NCI-H345 treated with DMSO at 0.1 percent for 48 hours (cell line): ENCODE measurements at regions not wholly inside any gene's neighbourhood (a gene's known extent, or its start where the extent isn't known, plus 50 kb on each side); places are given as distances from the start of the nearest gene placed in this dataset.
"Not testable (repeated sequence)": the region's sequence is repeated elsewhere in the genome, so short reads cannot be mapped to it uniquely, and the experiment has no call there.

Source experiments
- DNase-seq: peaks from one replicate; lab custom pipeline; 2025; ENCODE audit not compliant: unreplicated experiment; lab: John Stamatoyannopoulos, UW

DNA sequence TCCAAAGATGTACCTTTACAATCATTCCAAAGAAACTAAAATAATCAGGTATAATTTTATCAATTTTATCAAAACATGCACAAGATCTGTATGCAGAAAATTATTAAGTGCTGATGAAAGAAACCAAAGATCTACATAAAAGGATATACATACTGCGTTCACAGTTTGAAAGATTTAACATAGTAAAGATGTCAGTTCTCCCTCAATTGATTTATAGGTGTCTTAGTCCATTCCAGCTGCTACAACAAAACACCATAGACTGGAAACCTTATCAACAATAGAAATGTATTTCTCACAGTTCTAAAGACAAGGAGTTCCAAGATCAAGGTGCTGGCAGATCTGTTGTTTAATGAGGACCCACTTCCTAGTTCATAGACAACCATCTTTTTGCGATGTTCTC is 189.0 kb upstream of the CCDC54 start:
- DNase-seq: no peak

DNA sequence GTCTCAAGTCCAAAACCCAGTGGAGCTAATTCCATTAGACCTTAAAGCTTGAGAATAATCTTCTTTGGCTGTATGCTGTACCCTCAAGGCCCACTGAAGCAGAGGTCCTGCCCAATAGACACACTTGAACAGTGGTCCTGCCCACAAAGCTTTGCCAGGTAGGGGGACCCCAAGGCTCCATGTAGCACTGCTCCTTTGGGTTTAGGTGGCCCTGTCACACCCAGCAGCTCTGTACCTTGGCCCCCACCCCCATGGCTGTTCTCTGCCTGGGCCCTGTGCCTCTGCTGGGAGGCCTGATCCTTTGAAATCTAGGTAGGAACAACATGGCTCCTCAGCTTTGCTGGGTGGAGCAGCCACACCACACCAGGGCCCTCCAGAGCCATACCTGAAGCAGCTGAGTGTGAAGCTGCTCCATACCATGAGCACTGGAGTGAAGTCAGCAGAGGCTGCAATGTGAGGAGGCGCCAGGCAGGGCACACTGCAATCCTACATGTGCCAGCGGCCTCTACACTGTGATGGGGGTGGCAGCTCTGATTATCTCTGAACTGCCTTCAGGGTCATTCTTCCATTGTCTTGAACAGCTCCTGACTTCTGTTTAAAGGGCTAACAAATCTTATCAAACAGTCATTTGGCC is 188.0 kb upstream of the CCDC54 start:
- no peak for DNase-seq

DNA sequence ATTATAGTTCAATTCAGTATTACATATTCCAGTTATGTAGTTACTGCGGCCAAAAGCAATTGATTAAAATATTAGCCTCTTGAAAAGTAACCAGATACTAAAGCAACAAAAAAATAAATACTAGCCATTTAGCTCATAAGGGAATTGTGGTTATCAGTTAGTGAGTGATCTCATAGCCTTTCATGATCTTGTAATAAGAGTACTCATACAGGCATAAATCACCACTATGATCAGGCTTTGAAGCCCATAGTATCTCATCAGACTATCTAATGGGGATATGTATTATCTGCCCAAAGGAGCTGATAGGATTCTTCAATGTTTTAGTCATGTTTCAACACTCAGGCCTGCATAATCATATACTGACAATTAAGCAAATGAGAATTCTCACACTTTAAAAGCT is 184.1 kb upstream of the CCDC54 start:
- no peak for DNase-seq

DNA sequence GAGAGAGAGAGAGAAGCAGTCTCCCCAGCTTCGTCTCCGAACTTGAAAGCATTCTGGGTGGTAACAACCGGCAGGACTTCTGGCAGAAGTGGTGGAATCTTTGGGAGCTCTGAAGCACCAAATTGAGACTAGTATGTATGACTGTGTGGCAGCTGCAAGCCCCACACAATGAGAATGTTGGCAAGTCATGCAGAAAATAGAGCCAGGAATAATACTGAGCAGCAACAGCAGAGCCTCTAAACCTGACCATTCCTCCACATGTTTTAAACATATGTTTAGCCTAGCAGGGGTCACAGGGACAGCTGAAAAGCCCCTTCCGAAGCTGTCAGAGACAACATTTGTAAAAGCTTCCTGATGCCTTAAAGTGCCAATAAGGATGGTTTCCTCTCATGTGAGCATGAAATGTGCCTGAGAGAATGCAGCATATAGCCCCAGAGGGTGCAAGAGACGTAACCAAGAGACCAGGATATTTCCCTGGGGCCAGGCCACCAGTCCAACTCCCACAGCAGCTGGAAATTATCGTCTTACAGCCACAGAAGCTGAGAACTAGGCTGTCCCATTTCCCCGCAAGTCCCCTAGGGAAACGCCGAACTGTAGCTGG is 178.6 kb upstream of the CCDC54 start:
- DNase-seq: no peak

DNA sequence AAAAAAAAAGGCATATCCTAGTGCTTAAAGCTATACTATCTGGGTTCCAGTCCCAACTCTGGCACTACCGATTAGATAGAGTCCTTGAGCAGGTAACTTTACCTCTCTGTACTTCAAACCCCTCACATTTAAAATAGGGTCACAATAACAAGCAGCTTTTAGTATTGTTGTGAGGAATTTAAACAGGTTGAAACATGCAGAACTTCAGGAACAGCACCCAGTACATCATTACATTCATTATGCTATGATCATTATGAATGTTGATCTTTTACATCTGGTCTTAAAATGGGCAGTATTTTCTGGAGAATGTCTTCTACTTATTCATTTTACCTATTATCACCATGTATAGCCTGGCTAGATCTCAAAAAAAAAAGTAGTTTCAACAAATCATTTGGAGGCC is 176.1 kb upstream of the CCDC54 start:
- DNase-seq: no peak

DNA sequence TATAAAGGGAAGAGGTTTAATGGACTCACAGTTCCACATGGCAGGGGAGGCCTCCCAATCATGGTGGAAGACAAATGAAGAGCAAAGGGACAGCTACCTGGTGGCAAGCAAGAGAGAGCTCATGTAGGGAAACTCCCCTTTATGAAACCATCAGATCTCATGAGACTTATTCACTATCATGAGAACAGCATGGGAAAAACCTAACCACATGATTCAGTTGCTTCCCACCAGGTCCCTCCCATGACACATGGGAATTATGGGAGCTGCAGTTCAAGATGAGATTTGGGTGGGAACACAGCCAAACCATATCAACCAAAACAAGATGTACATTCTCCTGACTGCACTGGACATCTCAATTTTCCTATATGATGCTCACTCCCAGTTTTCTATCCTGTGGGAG is 174.4 kb upstream of the CCDC54 start:
- DNase-seq: not testable (repeated sequence)

DNA sequence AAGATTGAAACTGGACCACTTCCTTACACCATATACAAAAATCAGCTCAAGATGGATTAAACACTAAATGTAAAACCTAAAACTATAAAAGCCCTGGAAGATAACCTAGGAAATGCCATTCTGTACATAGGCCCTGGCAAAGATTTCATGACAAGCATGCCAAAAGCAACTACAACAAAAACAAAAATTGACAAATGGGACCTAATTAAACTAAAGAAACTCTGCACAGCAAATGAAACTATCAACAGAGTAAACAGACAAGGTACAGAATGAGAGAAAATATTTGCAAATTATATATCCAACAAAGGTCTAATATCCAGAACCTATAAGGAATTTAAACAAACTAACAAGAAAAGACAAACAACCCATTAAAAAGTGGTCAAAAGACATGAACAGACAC is 173.1 kb upstream of the CCDC54 start:
- no peak for DNase-seq

DNA sequence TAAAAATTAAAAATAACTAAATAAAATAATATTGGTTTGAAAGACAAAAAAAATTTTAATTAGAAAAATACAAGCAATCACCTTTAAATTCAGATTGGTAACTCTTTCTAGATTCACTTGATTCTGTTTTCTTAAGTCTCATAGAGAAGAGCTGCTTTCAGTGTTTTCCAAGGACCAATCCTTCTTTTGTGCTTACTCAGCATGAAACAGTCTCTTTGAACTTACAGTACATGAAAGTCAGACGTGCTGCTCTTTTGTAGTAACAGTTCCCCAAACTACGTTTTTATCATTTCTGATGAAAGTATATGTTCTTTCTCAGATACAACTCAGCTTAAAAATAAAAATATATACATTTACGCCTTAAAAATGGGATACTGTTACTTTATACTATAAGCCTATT is 171.9 kb upstream of the CCDC54 start:
- DNase-seq: no peak

DNA sequence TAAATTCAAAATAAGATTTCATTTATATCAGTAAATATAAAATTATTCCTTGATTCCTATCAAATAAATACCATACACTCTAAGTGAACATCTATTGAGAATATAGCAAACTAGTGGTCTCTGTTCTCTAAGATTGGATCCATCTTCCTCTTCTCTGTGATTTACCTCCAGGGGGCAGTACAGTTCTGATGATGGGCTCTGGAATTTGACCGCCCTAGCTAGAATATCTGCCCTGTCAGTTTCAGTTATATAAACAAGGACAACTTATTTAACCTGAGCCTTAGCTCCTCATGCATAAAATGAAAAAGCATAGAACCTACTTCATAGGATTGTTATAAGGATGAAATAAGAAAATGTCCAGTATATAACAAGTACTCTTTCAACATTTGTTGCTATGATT is 171.1 kb upstream of the CCDC54 start:
- DNase-seq: no peak

DNA sequence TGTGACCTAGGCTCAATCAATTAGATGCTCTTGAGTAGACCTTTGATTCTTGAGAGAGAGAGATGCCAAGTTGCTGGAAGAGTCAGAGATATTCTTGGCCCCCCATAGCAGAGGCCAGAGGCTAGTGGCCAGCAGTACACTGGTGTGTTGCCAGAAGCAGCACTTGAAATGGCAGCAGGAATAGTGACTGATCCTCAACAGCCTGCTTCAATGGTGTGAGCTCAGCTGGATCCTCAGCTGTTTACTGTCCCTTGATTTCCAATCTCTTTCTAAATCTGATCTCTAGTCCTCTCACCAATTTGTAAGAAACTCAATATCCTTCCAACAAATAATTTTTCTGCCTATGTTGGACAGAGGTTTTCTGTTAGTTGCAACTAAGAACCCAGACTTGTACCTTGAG is 170.3 kb upstream of the CCDC54 start:
- no peak for DNase-seq

DNA sequence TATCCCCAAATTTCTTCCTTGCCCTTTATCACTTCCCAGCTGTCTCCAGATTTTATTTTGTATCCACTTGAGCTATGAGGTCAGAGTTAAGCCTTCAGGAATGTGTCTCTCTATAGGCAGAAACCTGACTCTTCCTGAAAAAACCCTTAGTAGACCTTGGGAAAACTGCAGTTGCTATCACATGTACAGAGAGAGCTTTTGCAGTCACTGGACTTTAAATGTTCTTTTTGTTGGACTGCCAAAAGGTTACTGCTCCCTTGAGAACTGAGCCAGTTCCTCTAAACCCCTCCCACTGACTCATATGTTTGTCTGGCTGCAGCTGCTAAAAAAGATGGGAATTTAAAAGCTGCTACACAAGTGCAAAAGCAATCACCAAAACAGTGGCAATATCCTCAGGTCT is 169.1 kb upstream of the CCDC54 start:
- DNase-seq: no peak

DNA sequence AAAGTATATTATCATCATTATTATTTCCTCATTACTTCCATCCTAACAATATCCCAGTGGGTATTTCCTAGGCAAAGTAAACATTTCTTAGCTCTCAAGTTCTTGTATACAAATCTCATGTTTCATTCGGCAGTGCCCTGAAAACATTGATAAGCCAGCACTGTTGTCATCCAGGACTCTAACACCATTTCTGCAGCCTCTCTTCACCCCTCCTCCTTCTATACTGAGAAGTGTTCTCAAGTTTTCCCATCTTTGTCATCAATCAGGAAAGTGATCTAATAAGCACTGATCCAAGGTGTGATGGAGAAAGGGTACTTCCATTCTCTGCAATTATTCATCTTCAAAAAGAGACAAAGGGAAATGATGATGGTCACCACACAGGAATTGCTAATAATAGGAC is 168.4 kb upstream of the CCDC54 start:
- DNase-seq: no peak

DNA sequence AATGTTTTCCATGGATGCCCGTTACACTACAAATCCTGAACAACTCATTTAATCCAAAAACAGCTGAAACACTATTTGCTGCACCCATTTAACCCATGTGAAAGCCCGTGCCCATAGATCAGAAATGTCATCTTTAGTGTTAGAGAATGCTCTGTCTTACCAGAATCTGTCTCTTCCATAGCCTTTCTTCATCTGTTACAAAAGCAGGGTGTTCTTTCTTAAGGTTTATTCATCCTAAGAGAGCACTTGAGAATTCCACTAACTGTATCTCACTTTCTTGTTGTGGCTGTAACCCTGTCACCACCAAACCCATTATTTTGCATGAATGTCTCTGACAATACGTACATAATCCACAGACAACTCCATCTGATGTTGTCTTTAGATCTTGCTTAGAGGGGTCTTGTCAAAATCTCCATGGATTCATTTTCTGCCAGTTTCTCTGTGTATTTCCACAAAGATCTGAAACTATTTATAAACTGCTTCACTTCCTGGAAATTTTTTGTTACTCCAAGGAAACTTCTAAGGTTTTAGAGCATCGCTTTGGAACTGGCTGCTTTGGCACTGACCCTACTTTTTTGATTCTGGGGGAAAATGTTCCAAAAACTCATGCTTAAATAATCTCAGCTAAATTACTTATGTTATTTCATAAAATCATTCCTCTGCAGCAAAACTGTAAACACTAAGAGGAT is 167.8 kb upstream of the CCDC54 start:
- no peak for DNase-seq

DNA sequence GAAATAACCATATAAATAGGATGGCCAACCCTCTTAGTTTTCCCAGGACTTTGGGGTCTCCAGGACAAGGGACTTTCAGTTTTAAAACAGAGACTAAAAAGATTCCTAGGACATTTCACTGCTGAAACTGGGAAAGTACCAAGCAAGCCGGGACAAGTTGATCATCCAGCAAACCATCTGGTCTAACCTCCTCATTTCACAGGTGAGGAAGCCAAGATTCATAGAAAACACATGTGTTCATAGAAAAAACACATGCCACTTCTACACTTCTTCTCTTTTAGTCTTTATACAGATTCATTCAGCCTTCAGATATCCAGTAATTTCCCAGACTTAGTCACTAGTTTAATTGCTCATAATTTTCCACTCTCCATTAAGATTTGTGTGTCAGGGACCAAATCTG is 165.6 kb upstream of the CCDC54 start:
- DNase-seq: no peak

DNA sequence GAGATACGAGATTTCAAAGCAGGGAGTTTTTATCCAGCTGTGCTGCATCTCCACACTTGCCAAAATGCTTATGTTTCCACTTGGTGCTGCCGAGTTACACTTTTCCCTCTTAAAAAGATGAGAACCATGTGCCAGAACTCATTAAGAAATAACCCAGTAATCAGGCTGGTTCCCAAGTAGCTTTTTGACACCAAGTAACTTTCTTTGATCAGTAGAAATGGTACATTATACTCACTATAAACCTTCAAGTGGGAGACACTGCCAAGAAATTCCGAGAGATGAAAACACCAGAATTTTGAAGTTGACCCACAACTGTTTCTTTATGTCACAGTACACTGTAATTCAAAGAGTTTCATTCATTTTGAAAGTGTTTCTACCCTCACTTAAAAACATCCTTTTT is 164.6 kb upstream of the CCDC54 start:
- no peak for DNase-seq

DNA sequence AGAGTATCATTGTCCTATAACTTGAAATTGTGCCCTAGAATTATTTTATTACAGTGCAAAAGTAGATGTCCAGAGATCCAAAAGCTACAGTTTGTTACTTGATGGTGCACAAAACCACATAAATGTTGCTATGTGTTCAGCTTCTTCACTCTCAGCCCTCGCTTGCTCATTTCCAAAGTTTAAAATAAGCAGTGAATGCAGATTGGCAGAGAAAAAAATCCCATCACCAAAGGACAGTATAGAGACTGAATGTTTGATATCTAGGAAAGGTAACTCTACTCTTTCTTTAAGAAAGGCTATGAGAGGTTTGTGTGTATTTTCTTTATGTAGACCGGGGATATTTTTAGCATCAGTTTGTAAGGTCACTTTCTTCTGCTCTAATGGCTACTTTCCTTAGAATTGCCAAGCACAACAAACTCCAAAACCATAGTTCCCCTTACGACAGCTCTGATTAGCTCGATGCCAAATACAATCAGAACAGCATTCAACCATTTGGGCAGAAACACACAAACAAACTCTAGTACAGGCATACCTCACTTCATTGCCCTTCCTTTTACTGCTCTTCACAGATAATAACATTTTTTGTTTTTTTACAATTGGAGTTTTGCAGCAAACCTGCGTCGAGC is 164.1 kb upstream of the CCDC54 start:
- DNase-seq: no peak

DNA sequence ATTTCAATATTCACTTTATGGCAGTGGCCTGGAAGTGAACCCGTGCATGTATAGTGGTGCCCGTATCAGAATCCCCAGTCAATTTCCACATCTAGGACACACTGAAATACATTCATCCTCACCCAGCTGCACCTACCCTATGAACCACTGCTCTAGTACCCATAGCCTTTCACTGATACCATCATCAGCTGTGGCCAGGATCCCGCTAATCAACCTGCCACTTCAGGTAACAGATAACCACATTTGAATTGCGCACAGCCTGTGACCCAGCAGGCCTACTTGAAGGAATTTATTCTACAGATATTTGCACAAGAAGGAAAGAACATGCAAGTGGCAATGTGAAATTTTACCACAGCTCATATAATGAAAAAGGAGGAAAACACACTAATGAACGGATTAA is 161.0 kb upstream of the CCDC54 start:
- DNase-seq: no peak

DNA sequence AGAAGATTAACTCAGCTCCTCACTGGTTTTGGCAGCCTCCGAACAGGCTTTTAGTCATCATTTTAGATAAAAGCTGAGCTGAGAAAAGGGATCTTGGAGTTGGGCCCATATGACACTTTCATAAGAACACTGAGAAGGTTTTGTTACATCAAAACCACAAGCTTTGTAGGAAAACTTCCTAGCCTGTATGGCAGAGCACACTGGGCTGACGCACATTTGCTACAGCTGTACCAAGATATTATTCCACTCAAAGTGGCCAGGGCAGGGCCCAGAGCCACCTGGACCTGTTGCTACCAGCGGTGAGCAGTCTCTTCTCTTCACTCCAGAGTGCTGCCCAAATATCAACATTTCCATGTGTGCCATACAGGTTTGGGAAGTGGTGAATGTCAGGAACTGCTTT is 160.5 kb upstream of the CCDC54 start:
- no peak for DNase-seq

DNA sequence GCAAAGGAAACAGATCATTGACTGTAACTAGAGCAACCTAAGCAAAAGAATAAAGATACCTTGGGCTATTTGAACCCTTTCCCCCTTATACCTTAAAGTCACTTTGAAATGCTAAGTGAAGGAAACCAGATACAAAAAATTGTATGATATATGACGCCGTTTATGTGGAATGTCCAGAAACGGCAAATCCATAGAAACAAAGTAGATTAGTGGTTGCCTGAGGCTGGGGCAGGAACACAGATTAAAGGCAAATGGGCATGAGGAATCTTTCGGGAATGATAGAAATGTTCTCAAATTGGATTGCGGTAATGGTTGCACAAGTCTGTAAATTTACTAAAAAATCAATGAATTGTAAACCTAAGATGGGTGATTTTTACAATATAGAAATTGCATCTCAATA is 160.1 kb upstream of the CCDC54 start:
- DNase-seq: no peak

DNA sequence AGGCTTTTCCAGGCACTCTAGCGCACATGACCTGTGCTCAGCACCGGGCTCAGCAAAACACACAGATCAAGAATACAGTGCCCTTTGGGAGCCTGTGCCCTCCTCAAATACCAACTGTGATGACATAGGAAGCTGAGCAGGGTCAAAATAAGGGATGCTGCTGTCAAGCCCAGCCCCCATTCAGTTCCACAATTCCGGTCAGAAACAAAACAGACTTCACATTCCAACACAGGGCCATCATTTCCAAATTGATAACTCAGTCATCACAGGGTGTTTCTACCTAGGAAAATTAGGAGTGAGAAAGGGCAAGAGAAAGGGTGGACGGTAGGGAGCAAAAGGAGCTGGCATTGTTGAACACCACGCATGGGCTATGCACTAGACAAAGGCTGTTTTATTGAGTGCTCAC is 158.4 kb upstream of the CCDC54 start:
- DNase-seq: no peak

DNA sequence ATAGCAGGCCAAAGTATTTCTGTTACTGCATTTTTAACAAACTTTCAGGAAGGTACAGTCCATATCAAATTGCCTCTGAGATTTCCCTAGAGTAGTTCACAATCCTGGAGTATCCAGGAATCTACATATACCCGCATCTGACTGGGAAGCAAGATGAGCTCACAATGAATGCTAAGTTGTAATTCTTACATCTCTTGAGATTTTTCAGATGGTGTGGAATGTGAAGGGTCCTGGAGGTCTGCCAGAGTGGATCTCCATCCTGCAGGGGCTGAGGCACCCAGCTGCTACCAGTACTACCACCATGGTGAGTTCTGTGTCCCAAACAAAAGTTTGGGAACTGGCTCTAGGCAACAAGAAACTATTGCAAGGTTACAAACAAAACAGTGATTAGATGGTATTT is 156.7 kb upstream of the CCDC54 start:
- no peak for DNase-seq

DNA sequence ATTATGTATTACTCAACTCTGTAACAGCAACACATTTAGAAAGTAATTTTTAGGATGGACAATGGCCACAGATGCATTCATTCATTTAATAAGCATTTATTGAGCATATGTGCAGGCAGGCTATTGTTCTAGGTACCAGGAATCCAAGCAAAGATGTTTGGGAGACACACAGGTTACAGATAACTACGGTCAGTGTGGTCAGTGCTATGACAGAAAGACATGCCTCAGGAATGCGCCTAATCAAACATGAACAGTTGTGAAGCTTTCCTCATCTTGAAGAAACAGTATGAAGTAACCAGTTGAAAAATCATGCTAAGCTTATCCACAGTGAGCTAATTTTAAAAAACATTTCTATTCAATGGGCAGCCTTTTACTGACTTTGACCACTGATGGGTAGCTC is 155.4 kb upstream of the CCDC54 start:
- DNase-seq: no peak
